NB4 (cell line): ENCODE measurements at regions not wholly inside any gene's neighbourhood (a gene's known extent, or its start where the extent isn't known, plus 50 kb on each side); places are given as distances from the start of the nearest gene placed in this dataset.

Experiments used
- MYC ChIP-seq: IDR thresholded peaks from 2 replicates; pipeline ENCODE4 v1.6.1; 2011; ENCODE audit warnings: low read depth, low read length
- POLR2A ChIP-seq: IDR thresholded peaks from 2 replicates; pipeline ENCODE4 v1.6.1; 2011; ENCODE audit warnings: mild to moderate bottlenecking; ENCODE audit not compliant: insufficient read length; ENCODE audit errors: extremely low read depth
- TF ChIP-seq, protein P1 (sequence below): IDR thresholded peaks from one replicate; pipeline ENCODE4 v1.5.1; 2012; ENCODE audit warnings: low read depth, low read length
- TF ChIP-seq, protein P2 (sequence below): IDR thresholded peaks from 2 replicates; pipeline ENCODE4 v1.6.1; 2011; ENCODE audit warnings: low read depth, low read length

DNA sequence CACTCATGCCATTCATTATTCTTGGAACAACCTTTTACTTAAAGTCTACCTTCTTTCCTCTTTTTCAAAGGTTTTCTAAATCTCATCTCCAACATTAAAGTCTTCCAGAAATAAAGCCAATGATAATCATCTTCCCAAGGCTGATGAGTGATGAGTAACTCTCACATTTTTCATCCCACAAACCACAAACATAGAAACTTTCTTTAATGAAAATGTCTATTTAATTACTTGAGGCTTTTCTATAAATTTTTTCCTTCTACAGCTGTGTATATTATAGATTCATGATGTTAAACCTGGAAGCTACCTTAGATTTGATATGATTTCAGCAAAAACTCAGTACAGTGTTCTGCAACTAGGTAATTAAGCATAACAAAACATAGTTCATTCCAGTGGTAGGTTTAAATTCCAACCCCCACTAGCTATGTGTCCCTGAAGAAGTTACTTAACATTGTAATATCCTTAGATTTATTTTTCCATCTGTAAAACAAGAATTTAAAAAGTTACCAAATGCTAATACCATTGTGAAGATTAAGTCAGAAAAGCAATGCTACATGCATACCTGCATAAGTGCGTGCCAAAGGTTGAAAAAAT lies 845.4 kb downstream of the KCNA4 start:
- no peak for TF ChIP-seq POLR2A
- no peak for TF ChIP-seq MYC
- TF ChIP-seq, protein P1, sequence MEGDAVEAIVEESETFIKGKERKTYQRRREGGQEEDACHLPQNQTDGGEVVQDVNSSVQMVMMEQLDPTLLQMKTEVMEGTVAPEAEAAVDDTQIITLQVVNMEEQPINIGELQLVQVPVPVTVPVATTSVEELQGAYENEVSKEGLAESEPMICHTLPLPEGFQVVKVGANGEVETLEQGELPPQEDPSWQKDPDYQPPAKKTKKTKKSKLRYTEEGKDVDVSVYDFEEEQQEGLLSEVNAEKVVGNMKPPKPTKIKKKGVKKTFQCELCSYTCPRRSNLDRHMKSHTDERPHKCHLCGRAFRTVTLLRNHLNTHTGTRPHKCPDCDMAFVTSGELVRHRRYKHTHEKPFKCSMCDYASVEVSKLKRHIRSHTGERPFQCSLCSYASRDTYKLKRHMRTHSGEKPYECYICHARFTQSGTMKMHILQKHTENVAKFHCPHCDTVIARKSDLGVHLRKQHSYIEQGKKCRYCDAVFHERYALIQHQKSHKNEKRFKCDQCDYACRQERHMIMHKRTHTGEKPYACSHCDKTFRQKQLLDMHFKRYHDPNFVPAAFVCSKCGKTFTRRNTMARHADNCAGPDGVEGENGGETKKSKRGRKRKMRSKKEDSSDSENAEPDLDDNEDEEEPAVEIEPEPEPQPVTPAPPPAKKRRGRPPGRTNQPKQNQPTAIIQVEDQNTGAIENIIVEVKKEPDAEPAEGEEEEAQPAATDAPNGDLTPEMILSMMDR: no peak
- TF ChIP-seq, protein P2, sequence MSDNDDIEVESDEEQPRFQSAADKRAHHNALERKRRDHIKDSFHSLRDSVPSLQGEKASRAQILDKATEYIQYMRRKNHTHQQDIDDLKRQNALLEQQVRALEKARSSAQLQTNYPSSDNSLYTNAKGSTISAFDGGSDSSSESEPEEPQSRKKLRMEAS: no peak
